Myocyte (in vitro differentiated cells): ENCODE measurements at regions not wholly inside any gene's neighbourhood (a gene's known extent, or its start where the extent isn't known, plus 50 kb on each side); places are given as distances from the start of the nearest gene placed in this dataset.
"Not testable (repeated sequence)": the region's sequence is repeated elsewhere in the genome, so short reads cannot be mapped to it uniquely, and the experiment has no call there.

Source experiments
- DNase-seq: peaks from one replicate; pipeline ENCODE4 v3.0.0-alpha.2; 2012; ENCODE audit warnings: low read depth

DNA sequence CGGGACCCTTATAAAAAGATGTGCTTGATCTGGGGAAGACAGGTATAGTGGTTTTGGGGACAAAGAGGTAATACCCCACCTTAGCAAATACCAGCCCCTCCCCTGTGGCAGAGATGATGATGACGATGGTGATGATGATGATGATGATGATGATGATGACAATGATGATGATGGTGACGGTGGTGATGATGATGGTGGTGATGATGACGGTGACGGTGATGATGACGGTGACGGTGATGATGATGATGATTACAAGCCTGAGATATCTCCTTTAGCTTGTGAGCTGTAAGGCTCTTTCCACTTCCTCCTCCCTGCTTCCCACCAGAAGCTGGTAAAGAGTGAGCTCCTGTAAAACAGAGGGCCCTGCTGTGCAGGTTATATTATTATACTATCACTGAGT, 89.5 kb upstream of the TMEM45B start:
- DNase-seq = no peak

DNA sequence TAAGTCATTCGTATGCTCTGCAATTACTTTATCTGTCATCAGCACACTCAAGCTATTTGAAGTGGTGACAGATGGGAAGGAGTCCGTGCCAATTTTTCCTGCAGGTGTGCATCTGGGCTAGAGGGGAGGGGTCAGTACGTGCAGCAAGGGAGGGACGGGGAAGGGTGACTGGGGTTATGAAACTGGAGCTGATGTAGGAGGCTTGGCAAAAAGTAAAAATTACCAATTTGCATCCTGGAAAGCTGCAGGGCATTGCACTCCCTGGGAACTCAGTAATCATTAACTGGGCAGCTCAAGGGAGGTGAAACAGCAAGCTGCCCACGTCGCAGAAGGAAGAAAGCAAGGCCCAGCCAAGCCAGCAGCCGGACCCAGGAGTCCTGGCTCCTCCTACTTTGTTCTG, 87.1 kb upstream of the TMEM45B start:
- DNase-seq = no peak

DNA sequence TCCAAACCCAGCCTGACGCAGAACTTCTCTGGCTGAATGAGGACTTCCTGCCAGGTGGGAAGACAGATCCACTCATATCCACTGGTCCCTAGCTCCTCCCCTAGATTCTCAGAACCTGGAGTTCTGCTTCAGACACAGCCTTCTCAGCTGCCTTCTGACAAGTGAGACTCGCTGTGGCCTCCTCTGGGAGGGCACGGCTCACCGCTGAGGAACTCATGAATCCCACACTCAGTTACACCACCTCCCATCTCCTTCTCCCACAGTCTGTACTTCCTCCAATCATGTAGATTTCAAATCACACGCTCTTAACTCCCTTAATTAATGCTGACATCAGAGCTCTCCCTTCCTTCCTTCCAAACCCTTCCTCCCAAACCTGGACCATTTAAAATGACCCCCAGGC, 86.4 kb upstream of the TMEM45B start:
- DNase-seq = no peak

DNA sequence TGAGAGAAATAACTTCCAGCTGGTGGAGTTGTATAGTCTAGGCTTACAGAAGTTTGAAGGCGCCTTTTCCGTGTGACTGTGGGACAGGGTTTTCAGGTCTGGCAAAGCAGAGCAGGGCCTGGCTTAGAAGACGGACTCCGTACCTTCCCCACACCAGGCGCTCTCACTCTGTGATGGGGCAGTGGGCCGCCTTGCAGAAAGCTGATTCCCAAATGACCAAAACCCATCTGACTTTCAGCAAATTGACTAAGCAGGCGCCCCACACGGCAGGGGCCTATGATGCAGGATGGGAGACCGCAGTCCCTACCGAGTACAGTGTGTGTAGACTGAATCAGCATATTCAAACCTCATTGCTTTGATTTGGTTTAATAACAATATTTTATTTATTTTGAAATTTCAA, 85.8 kb upstream of the TMEM45B start:
- DNase-seq = no peak

DNA sequence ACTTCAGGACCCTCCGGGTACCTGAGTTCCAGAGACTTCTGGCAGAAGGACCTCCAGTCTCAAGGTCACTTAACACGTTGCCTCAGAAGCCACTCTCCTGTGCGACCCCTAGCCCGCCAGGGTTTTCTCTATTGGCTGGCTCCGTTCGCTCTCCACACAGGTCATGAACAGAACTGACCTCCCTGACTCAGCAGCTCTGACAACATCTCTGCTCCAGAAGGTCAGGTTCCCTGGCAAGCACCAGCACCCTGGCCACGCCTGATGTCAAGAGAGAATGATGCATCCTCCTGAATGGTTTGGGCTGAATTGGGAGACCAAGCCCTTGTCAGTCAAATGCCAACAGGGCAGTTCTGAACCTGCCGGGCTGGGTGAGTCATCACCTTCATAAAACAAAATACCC, 84.3 kb upstream of the TMEM45B start:
- DNase-seq = no peak

DNA sequence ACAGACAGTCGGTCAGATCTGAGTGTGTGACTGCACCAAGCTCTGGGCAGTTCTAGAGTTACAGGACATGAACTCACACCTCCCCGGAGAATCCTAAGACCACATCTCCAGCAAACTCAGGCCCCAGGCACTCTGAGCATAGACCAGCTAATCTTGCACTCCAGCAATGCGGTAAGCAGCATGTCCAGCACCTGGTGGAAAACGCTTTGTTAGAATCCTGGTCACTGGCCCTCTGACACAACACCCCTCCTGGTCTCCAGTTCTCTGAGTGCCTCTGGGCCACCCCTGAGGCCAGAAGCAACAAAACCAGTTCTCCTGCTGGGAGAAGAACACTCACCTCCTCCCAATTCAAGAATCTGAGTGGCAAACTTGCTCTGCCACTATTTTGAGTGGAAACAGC, 82.7 kb upstream of the TMEM45B start:
- DNase-seq = no peak

DNA sequence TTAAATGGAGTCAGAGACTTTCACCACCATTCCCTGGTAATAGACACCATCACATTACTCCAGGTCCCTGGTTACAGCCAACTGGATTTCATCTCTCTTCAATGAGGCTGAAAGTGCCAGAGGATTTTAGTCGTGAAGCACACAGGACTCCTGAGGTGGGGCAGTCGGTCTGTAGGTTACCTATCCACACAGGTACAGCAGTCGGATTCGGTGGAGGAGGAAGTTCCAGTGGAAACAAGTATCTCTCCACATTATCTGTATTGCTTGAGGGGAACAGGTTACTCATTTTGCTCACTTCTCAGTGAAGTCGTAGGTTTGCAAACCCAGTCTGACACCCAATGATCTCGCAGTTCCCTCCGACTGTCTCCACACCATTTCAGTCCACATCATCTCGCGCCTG, 82.3 kb upstream of the TMEM45B start:
- DNase-seq = no peak

DNA sequence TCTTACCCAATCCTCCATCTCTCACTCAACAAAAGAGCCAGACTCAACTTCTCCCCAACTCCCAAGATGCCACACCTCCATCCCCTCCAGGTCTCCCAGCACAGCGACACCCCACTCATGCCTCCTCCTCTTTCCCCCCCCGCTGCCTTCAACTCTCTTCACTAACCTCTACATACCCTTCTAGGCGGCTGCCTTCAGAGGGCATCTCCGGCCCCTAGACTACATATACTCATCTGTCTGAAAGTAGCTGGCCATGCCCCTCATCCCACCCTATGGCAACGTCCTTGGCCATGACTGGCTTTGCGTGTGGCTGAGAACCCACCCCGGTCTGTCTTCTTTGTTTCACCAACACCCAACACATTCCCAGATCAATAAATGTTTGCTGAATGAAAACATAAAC, 81.7 kb upstream of the TMEM45B start:
- no peak for DNase-seq

DNA sequence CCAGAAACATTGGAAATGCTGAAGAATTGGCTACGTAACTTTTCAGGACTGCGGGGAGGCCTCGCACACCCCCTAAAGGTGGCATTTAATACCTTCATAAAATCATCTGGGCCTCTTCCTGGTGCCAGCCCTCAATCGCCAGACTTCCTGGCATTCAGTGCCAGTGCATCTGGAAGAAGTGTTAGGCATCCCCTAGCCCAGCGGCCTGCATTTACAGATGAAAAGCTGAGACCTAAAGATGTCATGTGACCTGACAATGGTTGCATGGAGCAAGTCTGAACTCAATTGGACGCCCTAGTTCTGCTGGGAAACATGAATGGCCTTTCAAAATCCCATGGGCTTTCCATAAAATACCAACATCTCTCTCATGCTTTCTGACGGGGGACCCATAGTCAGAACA, 81.0 kb upstream of the TMEM45B start:
- DNase-seq = no peak

DNA sequence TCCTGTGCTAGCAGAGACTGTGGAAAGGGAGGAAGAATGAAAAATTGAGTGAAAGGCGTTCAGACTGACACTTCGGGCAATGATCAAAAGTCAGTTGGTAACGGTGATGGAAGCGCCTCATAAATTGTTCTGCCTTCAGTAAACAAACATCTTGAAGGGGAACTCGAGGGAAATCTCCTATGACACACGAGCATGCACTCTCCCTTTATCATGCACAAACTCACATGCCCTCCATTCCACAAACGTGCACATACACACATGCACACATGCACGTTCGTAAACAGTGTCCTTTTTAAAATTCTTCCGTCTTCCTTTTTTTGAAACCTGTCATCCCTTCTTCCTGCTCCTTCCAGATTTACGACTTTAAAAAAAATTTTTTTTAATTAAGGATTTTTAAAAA, 77.8 kb upstream of the TMEM45B start:
- DNase-seq = no peak

DNA sequence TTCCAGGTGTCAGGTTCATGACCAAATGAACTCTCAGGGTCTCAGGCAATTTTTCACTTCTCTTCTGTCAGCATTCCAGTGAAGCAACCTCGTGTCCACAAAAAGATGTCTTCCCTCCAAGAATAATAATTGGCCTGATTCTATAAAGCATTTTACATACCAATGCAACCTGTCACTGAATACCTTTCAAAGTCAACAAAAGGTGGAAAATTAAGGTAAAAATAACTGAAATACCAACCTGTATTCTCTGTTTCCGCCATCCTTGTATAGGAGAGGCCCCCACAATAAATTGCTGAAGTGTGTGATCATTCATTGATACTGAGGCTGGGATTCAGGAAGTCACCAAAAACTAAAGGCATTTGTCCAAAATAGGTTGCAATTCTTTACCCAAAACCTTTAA, 77.4 kb upstream of the TMEM45B start:
- DNase-seq = no peak

DNA sequence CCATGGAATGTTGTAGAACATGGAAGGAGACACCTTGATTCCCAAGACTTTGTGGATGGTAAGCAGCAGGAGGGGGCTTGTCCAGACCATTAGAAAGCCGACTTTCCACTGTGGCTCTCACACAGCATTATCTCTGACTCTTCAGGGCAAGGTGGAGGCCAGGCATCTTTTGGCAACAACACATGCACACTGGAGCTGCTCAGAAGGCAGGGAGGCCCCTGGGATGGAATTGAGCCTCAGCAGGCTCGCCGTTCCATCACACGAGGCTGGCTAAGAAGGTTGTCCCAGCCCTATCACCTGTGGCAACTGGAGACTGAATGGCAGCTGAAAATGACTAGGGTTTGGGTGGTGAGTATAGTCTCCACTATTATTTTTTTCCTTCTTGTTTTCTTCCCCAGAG, 76.3 kb upstream of the TMEM45B start:
- no peak for DNase-seq

DNA sequence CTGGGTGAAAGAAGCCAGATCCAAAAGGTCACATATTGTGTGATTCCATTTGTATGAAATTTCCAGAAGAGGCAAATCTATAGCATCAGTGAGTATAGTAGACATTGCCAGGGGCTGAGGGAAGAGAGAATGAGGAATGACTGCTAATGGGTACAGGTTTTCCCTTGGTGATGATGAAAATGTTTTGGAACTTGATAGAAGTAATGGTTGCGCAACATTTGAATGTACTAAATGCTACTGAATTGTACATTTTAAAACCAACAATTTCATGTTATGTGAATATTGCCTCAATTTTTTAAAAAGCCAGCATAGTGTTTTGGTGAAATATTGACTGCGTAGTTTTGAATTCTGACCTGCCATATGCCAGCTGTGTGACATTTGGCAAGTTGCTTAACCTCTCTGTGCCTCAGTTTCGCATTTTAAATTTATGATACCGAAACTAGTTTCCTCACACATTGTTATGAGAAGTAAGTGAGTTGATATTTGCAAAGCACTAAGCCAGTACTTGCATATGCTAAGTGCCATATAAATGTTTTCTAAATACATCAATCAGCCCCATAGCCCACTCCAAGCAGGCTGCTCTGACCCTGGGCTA, 75.4 kb upstream of the TMEM45B start:
- no peak for DNase-seq

DNA sequence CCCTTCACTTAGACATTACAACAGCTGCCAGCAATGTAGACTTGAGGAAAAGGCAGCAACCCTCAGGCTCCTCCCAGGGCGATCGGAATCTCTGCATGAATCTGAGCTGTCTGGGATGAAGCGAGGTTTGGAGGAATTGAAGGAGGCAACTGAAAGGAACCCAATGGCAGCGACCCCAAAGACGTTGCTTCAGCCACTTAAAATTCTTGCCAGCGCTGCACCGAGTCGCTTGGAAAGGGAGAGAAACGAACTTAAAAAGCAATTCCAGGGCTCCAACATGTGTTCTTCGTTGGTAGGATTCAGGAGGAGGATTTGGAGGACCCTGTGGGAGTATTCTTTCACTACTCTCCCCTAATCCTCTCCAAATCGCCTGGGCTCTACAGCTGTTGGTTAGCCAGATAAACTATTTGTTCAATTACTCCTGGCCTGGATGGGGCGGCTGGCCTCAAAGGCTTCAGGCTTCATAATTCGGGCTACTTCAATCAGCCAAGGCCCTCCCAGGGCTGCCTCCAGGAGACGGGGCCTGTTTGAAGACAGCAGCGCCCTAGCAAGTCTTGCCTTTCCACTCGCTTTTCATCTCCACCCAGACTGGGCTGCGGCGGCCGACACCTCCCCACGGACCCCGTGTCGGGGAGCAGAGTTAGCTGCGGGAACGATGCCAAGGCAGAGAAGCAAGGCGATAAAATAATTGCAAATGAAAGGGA, 72.4 kb upstream of the TMEM45B start:
- DNase-seq = peak; percentile 32

DNA sequence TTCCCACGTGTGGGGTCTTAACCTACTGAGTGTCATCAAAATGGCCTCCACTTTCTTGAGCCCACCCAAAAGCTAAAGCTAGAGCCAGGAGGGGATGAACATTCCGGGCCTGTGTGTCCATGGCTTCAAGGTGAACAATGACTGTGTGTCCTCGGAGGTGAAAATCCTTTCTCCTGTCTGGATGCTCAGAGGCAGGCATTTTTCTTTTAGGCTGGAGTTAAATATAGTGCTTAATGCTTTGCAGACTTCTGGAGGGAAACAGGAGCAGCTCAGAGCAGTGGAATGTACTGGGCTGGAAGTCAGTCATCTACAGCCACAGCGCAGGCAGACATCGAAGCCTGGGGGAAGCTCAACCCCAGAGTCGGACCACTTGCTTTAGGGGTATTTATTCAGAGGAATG, 68.6 kb upstream of the TMEM45B start:
- DNase-seq = no peak

DNA sequence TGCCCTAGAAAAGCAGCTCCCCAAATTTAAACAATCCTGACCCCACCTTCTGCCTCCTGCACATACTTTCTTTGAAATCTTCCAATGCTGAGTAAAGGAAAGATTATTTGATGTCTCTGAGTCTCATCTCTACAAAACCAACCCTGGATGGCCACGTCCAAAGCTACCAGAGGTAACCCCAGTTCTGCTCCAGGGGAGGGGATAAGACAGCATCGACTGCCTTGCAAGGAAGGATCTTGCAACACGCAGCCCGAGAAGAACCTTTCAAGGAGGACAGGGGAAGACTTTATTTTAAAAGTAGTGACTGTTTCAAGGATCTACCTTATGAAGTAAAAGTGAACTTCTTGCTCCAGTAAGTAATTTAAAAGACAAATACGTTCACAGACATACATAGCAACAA, 66.5 kb upstream of the TMEM45B start:
- no peak for DNase-seq

DNA sequence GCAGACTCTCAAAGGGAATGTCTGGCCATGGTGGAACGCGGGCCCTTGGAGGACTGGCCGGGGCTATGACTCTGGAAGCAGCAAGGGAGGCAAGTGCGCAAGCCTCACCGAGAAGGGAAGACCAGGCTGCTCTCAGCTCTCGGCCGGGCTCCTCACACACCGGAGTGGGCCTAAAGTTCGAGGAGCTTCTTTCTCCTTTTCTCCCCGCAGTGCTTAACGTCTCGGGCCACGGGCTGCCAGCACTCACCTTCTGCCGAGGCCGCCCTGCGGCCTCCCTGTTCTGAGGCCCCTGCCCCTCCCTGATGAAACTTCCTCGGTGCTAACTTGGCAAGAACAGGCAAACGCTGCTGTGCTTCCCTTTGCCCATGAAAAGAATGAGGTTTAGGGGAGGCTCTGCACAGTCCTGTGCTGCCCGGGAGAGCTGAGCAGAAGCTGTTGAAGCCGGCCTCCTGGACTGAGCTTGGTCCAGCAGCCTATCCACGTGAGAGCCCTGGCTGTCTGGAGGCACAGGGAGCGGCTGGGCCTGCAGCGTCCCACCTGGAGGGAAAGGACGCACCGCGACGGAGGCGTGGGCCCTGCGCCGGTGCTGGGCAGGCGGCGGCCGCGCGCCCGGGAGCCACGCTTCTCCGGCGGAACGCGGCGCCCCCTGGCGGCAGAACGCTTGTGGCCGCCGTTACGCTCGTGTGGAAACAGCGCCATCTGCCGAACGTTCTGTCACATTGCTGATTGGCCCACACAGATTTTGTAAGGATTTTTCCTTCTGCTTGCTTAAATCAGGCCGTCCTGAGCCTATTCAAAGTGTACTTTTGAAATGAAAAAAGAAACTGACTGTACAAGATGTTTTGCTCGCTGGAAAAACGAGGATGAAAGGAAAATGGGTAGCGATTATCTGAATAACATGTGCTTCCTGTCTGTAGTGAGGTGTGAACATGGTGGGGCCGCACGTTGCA, 65.0 kb upstream of the TMEM45B start:
- DNase-seq = peak; percentile 76

DNA sequence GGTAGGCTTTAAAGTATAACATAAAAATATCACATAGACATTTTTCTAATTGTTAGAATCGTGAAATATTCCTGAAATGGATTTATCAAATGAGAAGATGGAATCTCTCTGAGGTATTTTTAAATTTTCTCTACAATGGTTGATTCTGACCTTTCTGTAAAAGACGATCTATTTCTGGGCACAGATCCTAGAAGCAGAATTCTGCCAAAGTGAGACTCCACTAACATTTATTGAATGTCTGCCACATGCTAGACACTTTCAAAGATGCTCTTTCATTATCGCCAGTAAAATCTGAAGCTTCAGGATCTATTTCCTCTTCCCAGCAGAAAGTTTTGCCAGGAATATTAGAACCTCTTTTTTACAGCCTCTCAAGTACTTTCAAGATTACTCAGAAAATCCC, 64.1 kb upstream of the TMEM45B start:
- DNase-seq = no peak

DNA sequence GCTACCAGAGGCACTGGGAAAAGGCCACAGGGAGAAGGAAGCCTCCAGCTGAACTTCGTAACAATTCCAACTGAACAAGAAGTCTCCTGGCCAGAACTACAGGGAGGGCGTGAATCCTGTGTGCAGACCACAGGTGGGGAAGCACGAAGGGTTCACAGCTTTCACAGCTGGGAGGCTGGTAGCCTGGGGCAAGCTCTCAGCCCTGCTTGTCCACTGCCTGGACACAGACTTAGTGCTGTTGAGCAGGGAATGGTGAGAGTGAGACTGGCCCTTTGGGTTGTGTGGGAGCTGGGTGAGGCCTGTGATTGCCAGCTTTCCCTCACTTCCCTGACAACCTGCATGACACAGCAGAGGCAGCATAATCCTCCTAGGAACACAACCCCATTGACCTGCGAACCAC, 52.1 kb upstream of the TMEM45B start:
- DNase-seq = not testable (repeated sequence)

DNA sequence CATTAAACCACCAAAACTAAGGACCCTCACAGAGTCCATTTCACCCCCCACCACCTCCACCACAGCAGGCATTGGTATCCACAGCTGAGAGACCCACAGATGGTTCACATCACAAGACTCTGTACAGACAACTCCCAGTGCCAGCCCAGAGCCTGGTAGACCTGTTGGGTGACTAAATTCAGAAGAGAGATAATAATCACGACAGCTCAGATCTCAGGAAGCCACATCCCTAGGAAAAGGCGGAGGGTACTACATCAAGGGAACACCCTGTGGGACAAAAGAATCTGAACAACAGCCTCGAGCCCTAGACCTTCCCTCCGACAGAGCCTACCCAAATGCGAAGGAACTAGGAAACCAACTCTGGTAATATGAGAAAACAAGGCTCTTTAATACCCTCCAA, 51.4 kb upstream of the TMEM45B start:
- not testable (repeated sequence) for DNase-seq
